Stimulated activated naive CD8-positive, alpha-beta T cell treated with anti-CD3 and anti-CD28 coated beads, Interleukin-15, Interleukin-2, amounts not matched to agents 100 ng/mL and 50 ng/mL, for 24 hours (primary cell): ENCODE measurements at regions not wholly inside any gene's neighbourhood (a gene's known extent, or its start where the extent isn't known, plus 50 kb on each side); places are given as distances from the start of the nearest gene placed in this dataset.
"Not testable (repeated sequence)": the region's sequence is repeated elsewhere in the genome, so short reads cannot be mapped to it uniquely, and the experiment has no call there.

Source experiments
- H3K27ac Mint-ChIP-seq: one replicate; pipeline ENCODE4 v1.8.0; 2021; ENCODE audit warnings: mild to moderate bottlenecking, mixed read lengths
- H3K27me3 Mint-ChIP-seq: one replicate; pipeline ENCODE4 v1.8.0; 2021; ENCODE audit warnings: mixed read lengths
- H3K36me3 Mint-ChIP-seq: one replicate; pipeline ENCODE4 v1.8.0; 2021; ENCODE audit warnings: low read depth, mixed read lengths
- H3K4me1 Mint-ChIP-seq: one replicate; pipeline ENCODE4 v1.8.0; 2021; ENCODE audit warnings: low read depth, mixed read lengths
- H3K4me3 Mint-ChIP-seq: one replicate; pipeline ENCODE4 v1.8.0; 2021; ENCODE audit warnings: mild to moderate bottlenecking, mixed read lengths
- H3K9me3 Mint-ChIP-seq: one replicate; pipeline ENCODE4 v1.8.0; 2021; ENCODE audit warnings: mixed read lengths

DNA sequence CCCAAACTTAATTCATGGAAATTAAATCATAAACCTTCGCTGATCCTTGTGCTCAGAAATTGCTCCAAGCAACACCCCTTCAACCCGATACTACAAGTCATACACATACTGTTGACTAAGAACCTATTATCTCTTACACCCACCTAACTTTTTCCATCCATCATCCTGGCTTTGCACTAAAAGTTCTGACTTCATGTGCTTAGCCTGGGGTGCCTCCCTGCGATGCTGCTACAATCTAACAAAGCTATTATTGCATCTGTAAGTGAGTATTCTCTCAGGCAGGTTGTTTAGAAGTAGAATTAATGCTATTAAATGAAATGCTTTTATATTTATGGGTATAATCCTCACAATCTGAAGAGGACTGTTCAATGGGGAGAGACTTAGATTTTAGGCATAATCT, 619.8 kb downstream of the CCDC85A start:
- H3K4me1 Mint-ChIP-seq = no peaks in the 10 kb centered on the region
- H3K27ac Mint-ChIP-seq = no peak overlapping the region
- H3K36me3 Mint-ChIP-seq = no peaks in the 10 kb centered on the region
- peaks cover 9% of the 10 kb centered on the region for H3K9me3 Mint-ChIP-seq
- no peaks in the 10 kb centered on the region for H3K27me3 Mint-ChIP-seq
- H3K4me3 Mint-ChIP-seq = no peak overlapping the region

GRCh38 chr2:56806924-56807323, 623.1 kb downstream of the CCDC85A start:
- no peak overlapping the region for H3K4me3 Mint-ChIP-seq
- peaks cover 18% of the 10 kb centered on the region for H3K9me3 Mint-ChIP-seq
- H3K36me3 Mint-ChIP-seq = no peaks in the 10 kb centered on the region
- H3K27ac Mint-ChIP-seq = no peak overlapping the region
- H3K4me1 Mint-ChIP-seq = no peaks in the 10 kb centered on the region
- H3K27me3 Mint-ChIP-seq = no peaks in the 10 kb centered on the region

DNA sequence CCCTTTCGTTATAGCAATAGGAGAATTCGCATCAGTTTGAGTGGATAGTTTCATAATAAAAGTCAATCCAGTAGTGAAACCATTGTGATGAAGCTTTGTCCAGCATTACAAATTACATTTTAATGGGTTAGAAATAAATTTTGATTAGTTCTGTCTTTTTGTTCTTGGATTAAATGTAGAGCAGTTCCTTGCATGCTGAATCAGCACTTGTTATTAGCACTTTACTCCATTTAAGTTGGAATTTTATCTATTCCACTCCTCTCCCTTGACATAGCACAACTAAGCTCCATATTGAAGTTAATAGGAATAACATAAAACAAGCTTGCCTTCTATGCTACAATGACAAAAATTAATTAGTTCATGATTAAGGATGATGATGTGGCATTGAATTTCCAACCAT, 624.1 kb downstream of the CCDC85A start:
- no peak overlapping the region for H3K27ac Mint-ChIP-seq
- no peaks in the 10 kb centered on the region for H3K36me3 Mint-ChIP-seq
- H3K9me3 Mint-ChIP-seq = peaks cover 18% of the 10 kb centered on the region
- H3K27me3 Mint-ChIP-seq = no peaks in the 10 kb centered on the region
- H3K4me3 Mint-ChIP-seq = no peak overlapping the region
- no peaks in the 10 kb centered on the region for H3K4me1 Mint-ChIP-seq

GRCh38 chr2:56811401-56811800, 627.6 kb downstream of the CCDC85A start:
- Mint-ChIP-seq H3K9me3 (peaks cover 14% of the 10 kb centered on the region), H3K4me1 (no peaks in the 10 kb centered on the region), H3K4me3 (no peak overlapping the region), H3K27me3 (no peaks in the 10 kb centered on the region), H3K27ac (no peak overlapping the region), H3K36me3 (no peaks in the 10 kb centered on the region)

DNA sequence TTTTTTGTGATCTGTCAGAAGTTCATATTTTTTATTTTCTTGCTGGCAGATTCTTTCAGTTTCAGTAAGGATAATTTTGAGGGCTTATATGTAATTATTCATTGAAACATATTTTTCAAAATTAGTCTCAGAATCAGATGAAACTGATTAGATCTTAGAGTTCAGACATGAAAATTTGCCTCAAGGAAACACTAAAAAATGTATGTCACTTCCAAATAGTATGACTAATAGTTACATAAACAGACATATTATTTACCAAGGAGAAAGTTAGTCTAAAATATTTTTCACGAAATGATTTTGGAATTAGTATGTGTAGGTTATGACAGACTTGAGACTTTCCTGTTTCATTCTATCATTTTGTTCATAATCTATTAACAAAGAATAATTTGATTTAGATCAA, 628.6 kb downstream of the CCDC85A start:
- H3K27ac Mint-ChIP-seq = no peak overlapping the region
- peaks cover 14% of the 10 kb centered on the region for H3K9me3 Mint-ChIP-seq

DNA sequence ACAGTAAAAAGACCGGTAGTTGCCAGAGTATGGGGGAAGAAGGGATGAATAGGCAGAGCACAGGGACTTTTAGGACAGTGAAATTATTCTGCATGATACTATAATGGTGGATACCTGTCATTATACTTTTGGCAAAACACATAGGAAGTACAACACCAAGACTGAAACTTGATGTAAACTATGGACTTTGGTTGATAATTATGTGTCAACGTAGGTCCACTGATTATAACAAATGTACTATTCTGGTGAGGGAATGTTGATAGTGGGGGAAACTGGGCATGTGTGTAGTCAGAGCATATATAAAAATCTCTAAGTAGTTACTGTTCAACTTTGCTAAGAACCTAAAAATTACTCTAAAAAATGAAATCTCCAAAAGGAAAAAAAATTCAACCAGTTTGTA, 629.7 kb downstream of the CCDC85A start:
- no peaks in the 10 kb centered on the region for H3K27me3 Mint-ChIP-seq
- no peaks in the 10 kb centered on the region for H3K4me1 Mint-ChIP-seq
- H3K27ac Mint-ChIP-seq = no peak overlapping the region
- H3K9me3 Mint-ChIP-seq = peaks cover 13% of the 10 kb centered on the region
- H3K36me3 Mint-ChIP-seq = no peaks in the 10 kb centered on the region
- H3K4me3 Mint-ChIP-seq = no peak overlapping the region

More for the DNA sequence above, 628.6 kb downstream of the CCDC85A start:
- no peak overlapping the region for H3K4me3 Mint-ChIP-seq
- H3K4me1 Mint-ChIP-seq = no peaks in the 10 kb centered on the region
- H3K27me3 Mint-ChIP-seq = no peaks in the 10 kb centered on the region
- no peaks in the 10 kb centered on the region for H3K36me3 Mint-ChIP-seq

DNA sequence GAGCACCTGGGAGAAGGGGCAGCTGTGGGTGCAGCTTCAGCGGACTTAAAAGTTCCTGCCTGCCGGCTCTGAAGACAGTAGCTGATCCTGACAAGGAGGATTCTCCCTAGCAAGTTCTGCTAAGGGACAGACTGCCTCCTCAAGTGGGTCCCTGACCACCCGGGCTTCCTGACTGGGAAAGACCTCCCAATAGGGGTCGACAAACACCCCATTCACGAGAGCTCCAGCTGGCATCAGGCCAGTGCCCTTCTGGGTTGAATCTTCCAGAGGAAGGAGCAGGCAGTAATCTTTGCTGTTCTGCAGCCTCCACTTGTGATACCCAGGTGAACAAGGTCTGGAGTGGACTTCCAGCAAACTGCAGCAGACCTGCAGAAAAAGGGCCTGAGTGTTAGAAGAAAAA, 632.9 kb downstream of the CCDC85A start:
- H3K27ac Mint-ChIP-seq = no peak overlapping the region
- H3K36me3 Mint-ChIP-seq = no peaks in the 10 kb centered on the region
- peaks cover 21% of the 10 kb centered on the region for H3K9me3 Mint-ChIP-seq
- H3K27me3 Mint-ChIP-seq = no peaks in the 10 kb centered on the region
- H3K4me3 Mint-ChIP-seq = no peak overlapping the region
- H3K4me1 Mint-ChIP-seq = no peaks in the 10 kb centered on the region

DNA sequence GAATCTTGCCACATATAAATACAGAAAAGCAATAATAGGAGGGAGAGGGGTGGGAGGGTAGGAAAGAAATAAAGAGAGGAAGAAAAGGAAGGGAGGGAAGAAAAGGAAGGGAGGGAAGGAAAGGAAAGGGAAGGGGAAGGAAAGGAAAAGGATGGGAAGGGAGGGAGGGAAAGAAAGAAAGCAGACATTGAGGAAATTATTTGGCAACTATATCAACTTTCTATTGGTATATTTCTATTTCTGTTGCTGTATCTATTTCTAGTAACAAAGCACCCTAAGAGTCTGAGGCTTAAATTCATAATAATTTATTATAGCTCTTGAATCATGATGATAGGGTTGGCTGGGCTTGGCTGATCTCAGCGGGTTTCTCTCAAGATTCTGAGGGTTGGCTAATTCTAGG, 648.0 kb downstream of the CCDC85A start:
- peaks cover 10% of the 10 kb centered on the region for H3K9me3 Mint-ChIP-seq

GRCh38 chr2:56834686-56835085, 650.9 kb downstream of the CCDC85A start:
- H3K9me3 Mint-ChIP-seq = peaks cover 7% of the 10 kb centered on the region
- H3K4me1 Mint-ChIP-seq = no peaks in the 10 kb centered on the region
- no peak overlapping the region for H3K27ac Mint-ChIP-seq
- no peaks in the 10 kb centered on the region for H3K27me3 Mint-ChIP-seq
- H3K4me3 Mint-ChIP-seq = no peak overlapping the region
- no peaks in the 10 kb centered on the region for H3K36me3 Mint-ChIP-seq

More for the DNA sequence above, 648.0 kb downstream of the CCDC85A start:
- no peaks in the 10 kb centered on the region for H3K36me3 Mint-ChIP-seq
- no peaks in the 10 kb centered on the region for H3K27me3 Mint-ChIP-seq
- H3K4me3 Mint-ChIP-seq = no peak overlapping the region
- H3K4me1 Mint-ChIP-seq = no peaks in the 10 kb centered on the region
- H3K27ac Mint-ChIP-seq = no peak overlapping the region

DNA sequence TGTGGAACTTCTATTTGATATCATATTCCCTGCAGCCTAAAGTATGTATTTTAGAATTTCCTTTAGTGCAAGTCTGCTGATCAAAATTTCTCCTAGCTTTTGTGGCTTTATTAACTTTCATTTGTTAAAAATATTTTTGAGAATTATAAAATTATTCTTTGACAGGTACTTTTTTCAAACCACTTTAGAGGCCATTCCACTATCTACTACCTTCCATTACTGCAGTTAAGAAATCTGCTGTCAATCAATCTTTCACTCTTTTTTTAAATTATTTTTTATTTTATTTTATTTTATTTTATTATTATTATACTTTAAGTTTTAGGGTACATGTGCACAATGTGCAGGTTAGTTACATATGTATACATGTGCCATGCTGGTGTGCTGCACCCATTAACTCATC, 656.2 kb downstream of the CCDC85A start:
- not testable (repeated sequence) for H3K4me1 Mint-ChIP-seq, H3K27ac Mint-ChIP-seq, H3K36me3 Mint-ChIP-seq, H3K9me3 Mint-ChIP-seq, H3K27me3 Mint-ChIP-seq, H3K4me3 Mint-ChIP-seq

- no peaks in the 10 kb centered on the region for H3K27me3 Mint-ChIP-seq
- no peak overlapping the region for H3K27ac Mint-ChIP-seq
- H3K36me3 Mint-ChIP-seq = no peaks in the 10 kb centered on the region
- no peaks in the 10 kb centered on the region for H3K4me1 Mint-ChIP-seq
- no peak overlapping the region for H3K4me3 Mint-ChIP-seq
- peaks cover 17% of the 10 kb centered on the region for H3K9me3 Mint-ChIP-seq
Observed at GRCh38 chr2:56860991-56861390, 677.2 kb downstream of the CCDC85A start.

- Mint-ChIP-seq H3K27me3 (no peaks in the 10 kb centered on the region), H3K36me3 (no peaks in the 10 kb centered on the region), H3K9me3 (peaks cover 3% of the 10 kb centered on the region), H3K27ac (no peak overlapping the region), H3K4me3 (no peak overlapping the region), H3K4me1 (no peaks in the 10 kb centered on the region)
Observed at GRCh38 chr2:56871644-56872043, 687.9 kb downstream of the CCDC85A start.

- Mint-ChIP-seq H3K36me3 (no peaks in the 10 kb centered on the region), H3K27me3 (no peaks in the 10 kb centered on the region), H3K9me3 (peaks cover 7% of the 10 kb centered on the region), H3K27ac (no peak overlapping the region), H3K4me3 (no peak overlapping the region), H3K4me1 (no peaks in the 10 kb centered on the region)
Observed at GRCh38 chr2:56874717-56875116, 690.9 kb downstream of the CCDC85A start.

GRCh38 chr2:56889738-56890137, 705.9 kb downstream of the CCDC85A start:
- no peaks in the 10 kb centered on the region for H3K36me3 Mint-ChIP-seq
- no peak overlapping the region for H3K27ac Mint-ChIP-seq
- no peaks in the 10 kb centered on the region for H3K9me3 Mint-ChIP-seq
- H3K4me3 Mint-ChIP-seq = no peak overlapping the region
- no peaks in the 10 kb centered on the region for H3K27me3 Mint-ChIP-seq
- H3K4me1 Mint-ChIP-seq = no peaks in the 10 kb centered on the region

- H3K4me3 Mint-ChIP-seq = no peak overlapping the region
- no peak overlapping the region for H3K27ac Mint-ChIP-seq
- H3K4me1 Mint-ChIP-seq = no peaks in the 10 kb centered on the region
- no peaks in the 10 kb centered on the region for H3K36me3 Mint-ChIP-seq
- H3K9me3 Mint-ChIP-seq = peaks cover 2% of the 10 kb centered on the region
- H3K27me3 Mint-ChIP-seq = no peaks in the 10 kb centered on the region
Observed at GRCh38 chr2:56892382-56892781, 708.6 kb downstream of the CCDC85A start.

DNA sequence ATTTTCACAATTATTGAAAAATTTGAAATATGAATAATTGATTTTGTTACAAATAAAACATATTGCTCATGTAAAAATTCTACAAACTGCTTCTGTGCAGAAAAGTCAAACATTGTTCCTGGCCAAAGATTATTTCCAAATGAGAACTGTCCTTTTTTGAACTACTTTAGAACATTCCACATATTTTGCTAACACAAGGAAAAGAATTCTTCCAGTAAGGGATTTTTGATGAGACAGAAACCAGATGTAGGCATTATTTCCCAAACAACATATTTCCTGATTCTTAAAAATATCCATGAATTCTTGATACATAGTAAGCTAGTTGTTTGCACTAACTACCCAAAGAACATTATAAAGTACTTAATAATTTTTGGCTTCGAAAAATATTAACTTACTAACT, 715.2 kb downstream of the CCDC85A start:
- Mint-ChIP-seq H3K27ac (no peak overlapping the region), H3K27me3 (no peaks in the 10 kb centered on the region), H3K36me3 (no peaks in the 10 kb centered on the region), H3K9me3 (peaks cover 4% of the 10 kb centered on the region), H3K4me3 (no peak overlapping the region), H3K4me1 (no peaks in the 10 kb centered on the region)

GRCh38 chr2:56912490-56912889, 728.7 kb downstream of the CCDC85A start:
- Mint-ChIP-seq H3K36me3 (no peaks in the 10 kb centered on the region), H3K27ac (no peak overlapping the region), H3K9me3 (peaks cover 6% of the 10 kb centered on the region), H3K4me3 (no peak overlapping the region), H3K27me3 (no peaks in the 10 kb centered on the region), H3K4me1 (no peaks in the 10 kb centered on the region)
